Germinal center (tissue), 1 donor: ENCODE measurements at regions not wholly inside any gene's neighbourhood (a gene's known extent, or its start where the extent isn't known, plus 50 kb on each side); places are given as distances from the start of the nearest gene placed in this dataset.

Experiments
- DNase-seq: peaks from one replicate; pipeline ENCODE4 v3.0.0; 2012; ENCODE audit warnings: mixed read lengths, low spot score

DNA sequence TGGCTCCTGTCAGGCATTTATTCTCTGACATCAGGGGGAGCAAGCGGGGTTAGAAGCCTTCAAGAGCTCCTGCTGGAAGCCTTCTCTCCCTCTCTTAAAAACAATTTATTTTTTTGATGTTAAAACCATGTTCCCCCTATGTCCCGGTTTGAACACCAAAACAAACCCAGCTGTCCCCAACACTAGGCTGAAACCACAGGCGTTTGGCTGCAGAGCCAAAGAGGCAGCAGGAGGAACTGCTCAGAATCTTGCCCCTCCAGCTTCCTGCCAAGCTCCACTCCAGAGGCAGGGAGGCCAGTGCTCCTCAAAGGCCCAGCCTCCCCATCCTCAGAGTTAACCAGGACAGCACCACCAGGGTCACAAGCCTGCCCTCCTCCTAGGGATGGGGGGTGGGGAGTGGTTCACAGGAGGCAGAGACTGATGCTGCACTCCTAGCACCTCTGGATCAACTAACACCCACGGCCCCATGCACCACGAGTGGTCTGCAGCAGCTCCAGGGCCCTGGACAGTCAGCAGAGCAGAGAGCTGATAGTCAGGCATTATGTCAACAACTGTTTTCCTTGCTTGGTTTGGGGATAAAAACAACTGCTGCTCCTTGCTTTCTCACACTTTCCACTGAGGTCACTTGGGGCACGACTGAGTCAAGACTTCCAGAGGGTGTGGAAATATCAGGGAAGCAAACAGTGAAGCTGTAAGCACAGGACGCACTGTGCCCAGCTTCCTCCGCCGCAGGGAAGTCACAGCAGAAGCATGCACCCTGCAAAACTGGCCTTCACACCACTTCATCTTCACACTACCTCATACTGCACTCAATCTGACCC is 96.5 kb upstream of the ADRA1B start:
- DNase-seq: no peak

DNA sequence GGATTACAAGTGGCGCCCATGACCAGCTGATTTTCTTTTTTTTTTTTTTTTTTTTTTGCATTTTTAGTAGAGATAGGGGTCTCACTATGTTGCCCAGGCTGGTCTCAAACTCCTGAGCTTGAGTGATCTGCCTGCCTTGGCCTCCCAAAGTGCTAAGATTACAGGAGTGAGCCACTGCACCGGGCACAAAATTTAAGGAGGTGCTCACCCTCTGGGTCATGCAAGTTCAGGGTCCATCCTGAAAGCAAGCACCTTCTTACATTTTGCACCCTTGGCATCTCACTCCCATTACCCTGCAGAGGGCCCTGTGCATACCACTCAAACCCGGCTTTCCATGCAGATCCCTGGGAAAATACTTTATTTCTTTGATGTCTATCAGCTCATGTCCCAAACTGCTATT is 95.6 kb upstream of the ADRA1B start:
- no peak for DNase-seq

GRCh38 chr5:159821461-159821940 is 94.8 kb upstream of the ADRA1B start:
- DNase-seq: no peak

GRCh38 chr5:159824188-159825161 is 91.8 kb upstream of the ADRA1B start:
- no peak for DNase-seq

- DNase-seq: no peak
Observed at GRCh38 chr5:159825551-159826051, 90.7 kb upstream of the ADRA1B start.

GRCh38 chr5:159826351-159827214 is 89.7 kb upstream of the ADRA1B start:
- peak; percentile 34 for DNase-seq

GRCh38 chr5:159827861-159828260 is 88.4 kb upstream of the ADRA1B start:
- no peak for DNase-seq

- no peak for DNase-seq
Observed at GRCh38 chr5:159832073-159832472, 84.2 kb upstream of the ADRA1B start.

GRCh38 chr5:159833088-159833487 is 83.2 kb upstream of the ADRA1B start:
- no peak for DNase-seq

GRCh38 chr5:159833846-159834245 is 82.4 kb upstream of the ADRA1B start:
- no peak for DNase-seq

- no peak for DNase-seq
Observed at GRCh38 chr5:159835548-159835947, 80.7 kb upstream of the ADRA1B start.

DNA sequence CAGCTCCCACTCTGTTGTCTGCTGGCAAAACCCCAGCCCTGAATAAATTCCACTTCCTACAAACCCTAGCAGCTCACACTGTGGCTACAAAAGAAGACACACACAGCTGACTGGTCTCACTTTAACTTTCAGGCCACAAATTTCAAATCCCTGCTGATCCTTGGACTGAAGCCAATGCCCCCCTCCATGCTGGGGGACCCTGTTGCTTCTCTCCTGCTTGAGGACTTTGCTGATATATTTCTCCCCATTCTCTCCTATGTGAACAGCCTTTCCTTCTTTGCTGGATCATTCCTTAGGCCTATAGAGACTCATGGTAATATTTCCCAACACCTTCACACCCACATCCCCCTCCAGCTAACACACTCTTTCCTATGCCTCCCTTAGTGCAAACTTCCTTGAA is 79.6 kb upstream of the ADRA1B start:
- DNase-seq: no peak

- no peak for DNase-seq
Observed at GRCh38 chr5:159837860-159838259, 78.4 kb upstream of the ADRA1B start.

GRCh38 chr5:159838551-159839222 is 77.6 kb upstream of the ADRA1B start:
- DNase-seq: no peak

DNA sequence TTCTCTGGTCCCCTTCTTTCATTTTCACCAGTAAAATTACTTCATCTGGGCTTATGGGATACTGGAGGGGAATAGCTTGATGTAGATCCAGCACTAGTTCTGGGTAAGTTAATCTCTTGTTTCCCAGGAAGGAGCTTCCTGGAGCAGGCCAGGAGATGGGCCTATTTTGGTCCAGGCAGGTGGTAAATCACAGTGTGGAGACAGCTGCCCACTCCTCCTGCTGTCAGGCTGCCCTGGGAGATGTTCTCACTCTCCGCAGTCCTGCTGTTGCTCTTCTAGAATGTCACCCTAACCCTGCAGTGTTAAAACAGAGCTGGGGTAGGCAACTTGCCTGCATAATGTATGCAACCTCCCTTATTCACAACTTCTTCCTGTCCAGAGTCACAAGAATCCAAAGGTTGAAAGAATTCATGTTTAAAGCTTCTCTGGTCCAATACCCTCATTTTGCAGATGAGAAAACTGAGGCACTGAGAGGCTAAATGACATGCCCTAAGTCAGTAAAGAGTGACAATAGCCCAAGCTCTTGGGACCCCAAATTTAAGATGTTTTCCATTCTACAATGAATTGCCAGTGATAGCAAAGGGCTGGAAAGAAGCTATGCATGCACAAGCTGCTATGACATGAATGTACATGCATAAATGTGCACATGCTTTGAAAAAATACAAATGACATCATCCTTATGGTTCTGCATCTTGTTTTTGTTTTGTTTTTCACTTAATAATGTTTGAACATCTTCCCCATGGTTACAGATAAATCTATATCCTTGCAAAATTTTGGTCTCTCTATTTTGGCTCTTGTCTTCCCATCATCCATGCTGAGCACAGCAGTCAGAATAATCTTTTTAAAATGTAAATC is 71.8 kb upstream of the ADRA1B start:
- no peak for DNase-seq

DNA sequence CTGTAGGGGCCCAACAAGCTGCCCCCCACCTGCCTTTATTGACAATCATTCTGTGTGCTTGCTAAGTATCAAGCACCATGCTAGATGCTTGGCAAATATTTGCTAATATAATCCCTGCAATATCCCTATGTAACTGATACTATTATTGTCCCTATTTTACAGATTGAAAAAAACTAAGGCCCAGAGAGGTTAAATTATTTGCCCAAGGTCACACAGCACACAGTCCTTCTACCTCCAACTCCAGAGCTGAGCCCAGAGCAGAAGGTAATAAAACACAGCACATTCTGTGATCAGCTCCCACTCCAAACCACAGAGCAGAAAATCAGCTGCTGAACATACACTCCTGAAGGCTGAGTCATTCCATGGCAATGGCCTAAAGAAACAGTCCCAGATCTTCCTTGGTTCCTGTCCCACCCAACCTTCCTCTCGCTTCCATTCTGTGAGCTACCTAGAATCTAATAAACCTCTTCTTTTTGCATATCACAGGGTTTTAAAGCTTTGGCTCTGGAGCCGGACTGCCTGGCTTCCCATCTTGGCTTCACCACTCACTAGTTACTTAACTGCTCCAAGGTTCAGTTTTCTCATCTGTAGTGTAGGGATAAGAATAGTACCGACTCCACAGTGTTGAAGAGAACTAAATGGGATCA is 66.7 kb upstream of the ADRA1B start:
- DNase-seq: no peak

DNA sequence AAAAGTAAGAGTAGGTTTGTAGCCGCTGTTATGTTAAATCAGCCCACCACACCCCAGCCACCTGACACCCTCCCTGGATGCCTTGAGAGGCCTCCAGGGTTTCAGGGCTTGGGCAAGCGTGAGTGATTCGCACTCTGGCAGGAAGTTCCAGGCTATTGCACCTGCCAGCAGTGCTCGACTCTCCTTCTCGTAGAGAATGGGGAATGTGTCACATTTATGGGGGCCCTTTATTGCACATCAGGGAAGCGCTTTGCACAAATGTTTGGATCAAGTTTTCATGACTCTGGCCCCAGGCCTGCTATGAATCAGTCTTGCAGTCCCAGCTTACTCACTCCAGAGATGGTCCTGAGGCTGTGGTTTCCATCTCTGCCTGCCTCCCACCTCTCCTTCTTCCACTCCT is 66.1 kb upstream of the ADRA1B start:
- DNase-seq: no peak

- no peak for DNase-seq
Observed at GRCh38 chr5:159851053-159851452, 65.2 kb upstream of the ADRA1B start.

DNA sequence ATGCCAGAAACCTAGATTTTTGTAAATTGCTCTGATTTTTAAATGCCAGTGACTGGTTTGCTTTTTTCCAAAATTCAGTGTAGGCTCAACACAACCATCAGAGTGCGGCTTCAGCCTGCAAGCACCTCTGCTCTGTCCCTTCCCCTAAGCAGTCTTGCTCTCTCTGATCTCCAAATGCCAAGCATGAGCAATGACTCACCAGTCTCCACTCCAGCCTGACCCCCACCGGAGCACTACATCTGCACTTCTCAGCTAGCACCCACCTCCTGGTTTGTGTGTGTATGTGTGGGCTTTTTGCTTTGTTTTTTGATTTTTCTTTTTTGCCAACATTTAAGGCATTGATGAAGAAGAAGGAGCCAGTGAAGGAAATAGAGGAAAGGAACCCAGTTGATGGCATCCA is 61.4 kb upstream of the ADRA1B start:
- no peak for DNase-seq
